ENCODE measurements at regions not wholly inside any gene's neighbourhood (a gene's known extent, or its start where the extent isn't known, plus 50 kb on each side); places are given as distances from the start of the nearest gene placed in this dataset.

DNA sequence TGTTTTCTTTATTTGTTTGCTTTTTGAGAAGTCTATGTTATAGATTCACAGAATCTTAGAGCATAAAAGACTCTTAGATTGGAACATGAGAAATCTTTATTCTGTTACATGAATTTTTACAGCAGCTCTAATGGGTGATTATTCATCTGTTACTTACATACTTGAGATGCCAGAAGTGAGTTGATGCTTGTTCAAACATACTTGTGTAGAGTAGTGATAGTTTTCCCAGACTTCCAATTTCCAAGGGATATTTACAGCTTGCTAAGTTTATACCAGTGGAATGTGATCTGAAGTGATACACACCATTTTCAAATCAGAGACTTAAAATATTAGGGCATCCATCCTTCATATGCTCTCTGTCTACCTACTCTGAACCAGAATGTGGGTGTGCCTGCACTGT lies 252.9 kb upstream of the SMIM31 start:
- no peak overlapping the region for H3K27ac ChIP-seq
- TF ChIP-seq ZFX (IDR thresholded peaks at IDR 0.05; ENCODE audit: borderline replicate concordance): no peak
- no peak for TF ChIP-seq CTCF (IDR thresholded peaks at IDR 0.05)

DNA sequence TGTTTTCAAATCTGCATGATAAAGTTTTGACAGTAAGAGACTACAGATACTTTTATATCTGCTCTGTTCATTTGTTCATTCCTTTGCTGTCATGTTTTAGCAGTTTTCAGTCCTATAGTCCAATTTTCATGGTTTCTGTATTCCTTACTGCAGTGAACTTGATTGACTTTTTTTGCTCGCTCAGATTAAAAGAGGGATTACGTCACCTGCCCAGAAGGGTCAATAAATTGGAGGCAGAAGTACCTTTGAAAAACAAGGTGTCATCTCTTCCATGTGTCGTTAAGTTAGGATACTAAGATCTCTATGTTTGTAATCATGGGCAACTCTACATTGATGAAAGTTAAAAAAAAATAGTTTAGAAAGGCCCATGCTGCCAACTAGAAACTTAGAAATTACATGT lies 250.1 kb upstream of the SMIM31 start:
- H3K27ac ChIP-seq: no peak overlapping the region
- TF ChIP-seq CTCF (IDR thresholded peaks at IDR 0.05) (no peak), ZFX (IDR thresholded peaks at IDR 0.05; ENCODE audit: borderline replicate concordance) (no peak)

GRCh38 chr4:164508097-164508496 lies 245.8 kb upstream of the SMIM31 start:
- TF ChIP-seq CTCF (IDR thresholded peaks at IDR 0.05) (no peak), ZFX (IDR thresholded peaks at IDR 0.05; ENCODE audit: borderline replicate concordance) (no peak)
- no peak overlapping the region for H3K27ac ChIP-seq

DNA sequence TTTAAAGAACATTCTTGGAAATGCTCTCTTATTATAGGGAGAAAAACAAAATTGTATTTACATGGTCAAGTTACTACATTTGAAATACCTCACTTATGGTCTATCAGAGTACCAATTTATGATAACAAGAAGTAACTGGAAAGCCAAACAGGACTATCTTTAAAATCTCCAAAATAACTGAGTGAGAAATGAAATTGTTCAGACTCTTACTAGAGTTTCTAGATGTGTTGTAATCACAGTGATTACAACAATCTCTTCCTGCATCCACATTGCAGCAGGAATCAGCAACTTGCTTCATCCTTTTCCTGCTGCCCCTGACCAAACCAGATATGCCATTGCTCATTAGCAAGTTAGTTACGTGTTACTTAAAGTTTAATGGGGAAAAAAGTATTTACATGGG lies 245.2 kb upstream of the SMIM31 start:
- no peak for TF ChIP-seq ZFX (IDR thresholded peaks at IDR 0.05; ENCODE audit: borderline replicate concordance)
- no peak for TF ChIP-seq CTCF (IDR thresholded peaks at IDR 0.05)
- H3K27ac ChIP-seq: no peak overlapping the region

- no peak overlapping the region for H3K27ac ChIP-seq
- TF ChIP-seq ZFX (IDR thresholded peaks at IDR 0.05; ENCODE audit: borderline replicate concordance): no peak
- TF ChIP-seq CTCF (IDR thresholded peaks at IDR 0.05): no peak
These were observed 244.0 kb upstream of the SMIM31 start for GRCh38 chr4:164509951-164510350.

DNA sequence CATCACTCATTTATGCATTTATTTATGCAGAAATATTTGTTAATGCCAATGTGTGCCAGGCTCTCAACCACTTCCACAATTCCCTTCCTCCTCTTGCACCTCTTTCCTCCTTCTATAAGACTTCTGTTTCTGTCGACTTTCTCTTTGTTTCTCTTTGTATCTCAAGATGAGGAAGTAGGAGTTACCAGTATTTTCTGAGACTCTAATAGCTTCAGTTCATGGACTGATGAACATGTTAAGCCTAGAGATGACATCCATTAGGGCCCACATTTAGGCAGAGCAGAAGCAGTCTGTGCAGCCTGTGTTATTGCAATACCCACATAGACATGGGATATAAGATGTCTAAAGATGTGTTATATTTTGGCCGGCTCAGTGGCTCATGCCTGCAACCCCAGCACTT lies 241.8 kb upstream of the SMIM31 start:
- no peak overlapping the region for H3K27ac ChIP-seq
- TF ChIP-seq CTCF (IDR thresholded peaks at IDR 0.05): no peak
- TF ChIP-seq ZFX (IDR thresholded peaks at IDR 0.05; ENCODE audit: borderline replicate concordance): no peak

- no peak overlapping the region for H3K27ac ChIP-seq
- no peak for TF ChIP-seq CTCF (IDR thresholded peaks at IDR 0.05)
- no peak for TF ChIP-seq ZFX (IDR thresholded peaks at IDR 0.05; ENCODE audit: borderline replicate concordance)
These were observed 239.2 kb upstream of the SMIM31 start for GRCh38 chr4:164514765-164515164.

All from 22Rv1 (cell line).